Esophagus squamous epithelium (tissue), 5 donors: ENCODE measurements at regions not wholly inside any gene's neighbourhood (a gene's known extent, or its start where the extent isn't known, plus 50 kb on each side); places are given as distances from the start of the nearest gene placed in this dataset.

ENCODE experiments used
- DNase-seq: peaks from one replicate; lab custom pipeline; 2025; lab: John Stamatoyannopoulos, UW
- H3K27ac ChIP-seq, 4 donors: fragments of 200-600 bp; sonication (generic); one replicate each; pipeline ENCODE4 v1.5.1; 2016 to 2019; ENCODE audit warnings: mild to moderate bottlenecking in 1 of 4
- H3K27me3 ChIP-seq, 4 donors: fragments of 200-600 bp; sonication (generic); 1 replicate in 3 of 4; 2 replicates in 1 of 4; pipeline versions ENCODE4 v1.5.1 to v1.6.0; 2017 to 2021; ENCODE audit warnings: antibody characterized with exemption in 1 of 4
- H3K36me3 ChIP-seq, 3 donors: fragments of 200-600 bp; sonication (generic); one replicate each; pipeline ENCODE4 v1.5.1; 2016 to 2019
- H3K4me1 ChIP-seq, 3 donors: fragments of 200-600 bp; sonication (generic); one replicate each; pipeline ENCODE4 v1.5.1; 2017 to 2019
- H3K4me3 ChIP-seq, 4 donors: fragments of 200-600 bp; sonication (generic); 1 replicate in 3 of 4; 2 replicates in 1 of 4; pipeline ENCODE4 v1.5.1; 2016 to 2019; ENCODE audit warnings: mild to moderate bottlenecking in 2 of 4, moderate library complexity in 1 of 4
- H3K9me3 ChIP-seq, 3 donors: fragments of 200-600 bp; sonication (generic); one replicate each; pipeline ENCODE4 v1.5.1; 2016 to 2019
- POLR2A ChIP-seq, 4 donors: fragments of 450-650 bp; IDR thresholded peaks; one replicate each; pipeline ENCODE4 v1.6.1; 2017; ENCODE audit warnings: antibody characterized with exemption in 4 of 4, mild to moderate bottlenecking in 4 of 4, moderate library complexity in 3 of 4
- WGBS, 2 donors: methylation state at CpG; one replicate each; pipeline ENCODE4 v1.1.5; 2018; 5-methylcytosine and 5-hydroxymethylcytosine counted together
- intact Hi-C: fragments of 100-400 bp; cut with DNase I; formaldehyde crosslinking; loops from one replicate; pipeline ENCODE4 v1.15.0; 2022
- TF ChIP-seq, protein P1 (sequence below), 6 experiments: fragments of 450-650 bp in 4 of 6; fragments of 200-600 bp in 2 of 6; sonication (generic) in 2 of 6; IDR thresholded peaks; one replicate each; pipeline ENCODE4 v1.5.1; 2016 to 2019; ENCODE audit warnings: antibody characterized with exemption in 6 of 6, mild to moderate bottlenecking in 4 of 6, moderate library complexity in 4 of 6
- donor health status: DM: yes; HTN: yes; CAD: no.

DNA sequence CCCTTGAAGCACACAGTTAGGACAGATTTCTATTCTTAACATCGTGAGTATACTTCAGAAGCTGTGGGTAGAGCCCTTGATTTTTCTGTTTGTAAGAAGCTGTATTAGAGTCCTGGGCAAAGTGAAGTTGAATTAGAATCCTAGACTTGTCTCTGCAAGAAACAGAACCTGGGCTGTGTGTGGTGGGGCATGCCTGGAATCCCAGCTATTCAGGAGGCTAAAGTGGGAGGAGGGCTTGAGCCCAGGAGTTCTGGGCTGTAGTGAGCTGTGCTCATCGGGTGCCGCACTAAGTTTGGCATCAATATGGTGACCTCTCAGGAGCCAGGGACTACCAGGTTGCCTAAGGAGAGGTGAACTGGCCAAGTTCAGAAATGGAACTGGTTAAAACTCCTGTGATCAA is 183.4 kb downstream of the GNAI1 start:
- Histone ChIP-seq H3K9me3 (no peaks in the 10 kb centered on the region), H3K36me3 (no peaks in the 10 kb centered on the region), H3K4me3 (no peak overlapping the region), H3K27ac (no peak overlapping the region), H3K27me3 (no peaks in the 10 kb centered on the region), H3K4me1 (no peaks in the 10 kb centered on the region)
- intact Hi-C loops, result no loop called here
- TF ChIP-seq POLR2A (IDR thresholded peaks at IDR 0.05), result no peak
- TF ChIP-seq, protein P1, sequence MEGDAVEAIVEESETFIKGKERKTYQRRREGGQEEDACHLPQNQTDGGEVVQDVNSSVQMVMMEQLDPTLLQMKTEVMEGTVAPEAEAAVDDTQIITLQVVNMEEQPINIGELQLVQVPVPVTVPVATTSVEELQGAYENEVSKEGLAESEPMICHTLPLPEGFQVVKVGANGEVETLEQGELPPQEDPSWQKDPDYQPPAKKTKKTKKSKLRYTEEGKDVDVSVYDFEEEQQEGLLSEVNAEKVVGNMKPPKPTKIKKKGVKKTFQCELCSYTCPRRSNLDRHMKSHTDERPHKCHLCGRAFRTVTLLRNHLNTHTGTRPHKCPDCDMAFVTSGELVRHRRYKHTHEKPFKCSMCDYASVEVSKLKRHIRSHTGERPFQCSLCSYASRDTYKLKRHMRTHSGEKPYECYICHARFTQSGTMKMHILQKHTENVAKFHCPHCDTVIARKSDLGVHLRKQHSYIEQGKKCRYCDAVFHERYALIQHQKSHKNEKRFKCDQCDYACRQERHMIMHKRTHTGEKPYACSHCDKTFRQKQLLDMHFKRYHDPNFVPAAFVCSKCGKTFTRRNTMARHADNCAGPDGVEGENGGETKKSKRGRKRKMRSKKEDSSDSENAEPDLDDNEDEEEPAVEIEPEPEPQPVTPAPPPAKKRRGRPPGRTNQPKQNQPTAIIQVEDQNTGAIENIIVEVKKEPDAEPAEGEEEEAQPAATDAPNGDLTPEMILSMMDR (IDR thresholded peaks at IDR 0.05), result no peak
- DNase-seq, result no peak
- 78 to 95% methylated on average over 1 to 3 of the region's 3 CpGs for WGBS, 2 donors

DNA sequence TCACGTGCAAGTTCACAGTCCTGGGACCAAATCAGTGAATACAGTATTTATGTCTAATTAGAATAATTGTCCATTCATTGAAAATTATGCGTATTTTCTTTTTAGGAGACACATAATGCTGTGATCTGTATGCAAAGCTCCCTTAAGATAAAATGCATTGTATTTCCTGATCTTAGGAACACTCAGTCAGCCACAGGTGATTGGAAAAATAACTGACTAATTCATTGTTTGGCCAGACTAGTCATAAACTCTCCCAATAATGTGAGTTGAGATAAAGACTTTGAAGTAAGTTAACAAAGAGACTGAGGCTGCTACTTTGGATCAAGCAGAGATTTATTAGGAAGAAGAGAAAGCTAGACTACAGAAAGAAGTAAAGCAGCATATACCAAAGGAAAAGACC is 182.2 kb downstream of the GNAI1 start:
- H3K4me3 ChIP-seq, result no peak overlapping the region
- H3K27ac ChIP-seq, result no peak overlapping the region
- no peaks in the 10 kb centered on the region for H3K27me3 ChIP-seq
- no peaks in the 10 kb centered on the region for H3K9me3 ChIP-seq
- H3K4me1 ChIP-seq, result peaks cover 4 to 10% (median 9%) of the 10 kb centered on the region in 3 donors
- intact Hi-C loops, result no loop called here
- TF ChIP-seq POLR2A (IDR thresholded peaks at IDR 0.05), result no peak
- TF ChIP-seq, protein P1 (IDR thresholded peaks at IDR 0.05), result no peak
- H3K36me3 ChIP-seq, result no peaks in the 10 kb centered on the region
- WGBS, 2 donors, result 83 to 87% methylated on average over 2 of the region's 2 CpGs
- DNase-seq, result no peak

DNA sequence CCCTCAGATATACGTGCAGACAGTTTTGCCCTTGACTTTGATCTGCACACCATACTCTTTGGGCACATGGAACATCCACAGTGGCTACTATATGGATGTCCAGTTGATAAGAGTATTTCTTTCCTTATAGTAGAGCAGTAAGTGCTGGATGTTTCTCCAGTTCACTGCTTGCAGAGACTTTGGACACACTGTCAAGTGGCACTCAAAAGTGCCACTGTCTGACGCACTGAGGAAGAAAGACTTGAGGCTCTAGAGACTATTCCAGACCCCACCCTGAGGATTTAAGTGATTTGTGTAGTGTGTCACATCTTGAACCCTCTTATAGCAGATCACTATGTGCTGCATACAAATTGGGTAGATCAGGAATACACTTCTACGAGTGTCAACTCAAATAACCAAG is 179.1 kb downstream of the GNAI1 start:
- intact Hi-C loops, result no loop called here
- H3K27ac ChIP-seq, result no peak overlapping the region
- no peak overlapping the region for H3K4me3 ChIP-seq
- DNase-seq, result no peak
- no peaks in the 10 kb centered on the region for H3K27me3 ChIP-seq
- H3K36me3 ChIP-seq, result no peaks in the 10 kb centered on the region
- H3K4me1 ChIP-seq, result peaks cover 4 to 17% (median 14%) of the 10 kb centered on the region in 3 donors
- no peak for TF ChIP-seq POLR2A (IDR thresholded peaks at IDR 0.05)
- TF ChIP-seq, protein P1 (IDR thresholded peaks at IDR 0.05), result no peak
- WGBS, 2 donors, result 81% methylated on average over 3 of the region's 3 CpGs
- no peaks in the 10 kb centered on the region for H3K9me3 ChIP-seq

- no peaks in the 10 kb centered on the region for H3K9me3 ChIP-seq
- H3K36me3 ChIP-seq, result no peaks in the 10 kb centered on the region
- no peaks in the 10 kb centered on the region for H3K27me3 ChIP-seq
- WGBS, 2 donors, result 84 to 88% methylated on average over 5 to 6 of the region's 6 CpGs
- no peak overlapping the region for H3K27ac ChIP-seq
- H3K4me1 ChIP-seq, result peaks cover 4 to 17% (median 14%) of the 10 kb centered on the region in 3 donors
- intact Hi-C loops, result no loop called here
- H3K4me3 ChIP-seq, result no peak overlapping the region
- DNase-seq, result no peak
- TF ChIP-seq, protein P1 (IDR thresholded peaks at IDR 0.05), result no peak
- no peak for TF ChIP-seq POLR2A (IDR thresholded peaks at IDR 0.05)
These were observed 178.5 kb downstream of the GNAI1 start for GRCh38 chr7:80313067-80313626.

- no peaks in the 10 kb centered on the region for H3K36me3 ChIP-seq
- TF ChIP-seq, protein P1 (IDR thresholded peaks at IDR 0.05), result no peak
- no peak for TF ChIP-seq POLR2A (IDR thresholded peaks at IDR 0.05)
- H3K27ac ChIP-seq, result peak overlapping the region in 3 of 4 donors; percentile 20 to 45 (median 40)
- H3K4me3 ChIP-seq, result no peak overlapping the region
- intact Hi-C loops, result no loop called here
- H3K4me1 ChIP-seq, result peaks cover 4 to 19% (median 14%) of the 10 kb centered on the region in 3 donors
- WGBS, 2 donors, result 17 to 33% methylated on average over 5 of the region's 5 CpGs
- DNase-seq, result no peak
- no peaks in the 10 kb centered on the region for H3K9me3 ChIP-seq
- H3K27me3 ChIP-seq, result no peaks in the 10 kb centered on the region
These were observed 177.6 kb downstream of the GNAI1 start for GRCh38 chr7:80312139-80312661.
